OCI-LY3 (cell line): ENCODE measurements at regions not wholly inside any gene's neighbourhood (a gene's known extent, or its start where the extent isn't known, plus 50 kb on each side); places are given as distances from the start of the nearest gene placed in this dataset.
"Not testable (repeated sequence)": the region's sequence is repeated elsewhere in the genome, so short reads cannot be mapped to it uniquely, and the experiment has no call there.

Experiments used
- H2AFZ ChIP-seq: fragments of 200-600, 300-600 bp; shearing (Covaris generic); 2 replicates; pipeline ENCODE4 v1.6.0; 2014; ENCODE audit warnings: antibody characterized with exemption, low read depth, low read length
- H3K27ac ChIP-seq: fragments of 200-600, 300-600 bp; sonication (generic); 2 replicates; pipeline ENCODE4 v1.5.1; 2014; ENCODE audit warnings: mild to moderate bottlenecking, low read length, moderate library complexity, mixed read lengths
- H3K27me3 ChIP-seq: fragments of 200-600, 300-600 bp; sonication (generic); 2 replicates; pipeline ENCODE4 v1.6.1; 2014; ENCODE audit warnings: low read depth, low read length, mixed read lengths
- H3K36me3 ChIP-seq: fragments of 200-600, 300-600 bp; sonication (generic); replicated peaks from 2 replicates; pipeline ENCODE3; 2014; ENCODE audit warnings: low read depth, low read length, mixed read lengths
- H3K4me1 ChIP-seq: fragments of 300-600, 200-600 bp; sonication (generic); 2 replicates; pipeline ENCODE4 v1.6.1; 2014; ENCODE audit warnings: low read length, mixed read lengths
- H3K4me2 ChIP-seq: fragments of 200-600, 300-600 bp; sonication (generic); 2 replicates; pipeline ENCODE4 v1.6.1; 2014; ENCODE audit warnings: low read length, mixed read lengths
- H3K4me3 ChIP-seq: fragments of 300-600, 200-600 bp; sonication (generic); 2 replicates; pipeline ENCODE4 v1.5.1; 2014; ENCODE audit warnings: antibody characterized with exemption, mild to moderate bottlenecking, low read length, moderate library complexity
- H3K79me2 ChIP-seq: fragments of 300-600, 200-600 bp; shearing (Covaris generic); 2 replicates; pipeline ENCODE4 v1.6.1; 2014; ENCODE audit warnings: mild to moderate bottlenecking, low read length, mixed read lengths
- H3K9ac ChIP-seq: fragments of 300-600, 200-600 bp; shearing (Covaris generic); 2 replicates; pipeline ENCODE4 v1.6.0; 2014; ENCODE audit warnings: mild to moderate bottlenecking, low read length, moderate library complexity
- H3K9me3 ChIP-seq: fragments of 200-600, 300-600 bp; shearing (Covaris generic); 2 replicates; pipeline ENCODE4 v1.6.1; 2014; ENCODE audit warnings: low read length, mixed read lengths; ENCODE audit not compliant: insufficient read depth
- H4K20me1 ChIP-seq: fragments of 200-600, 300-600 bp; sonication (generic); 2 replicates; pipeline ENCODE4 v1.6.1; 2016; ENCODE audit warnings: low read length, mixed read lengths; ENCODE audit not compliant: insufficient read depth
- CTCF ChIP-seq: fragments of 200-600, 300-600 bp; sonication (generic); IDR thresholded peaks from 2 replicates; pipeline ENCODE4 v1.5.1; 2014; ENCODE audit warnings: antibody characterized with exemption, low read length, low read depth
- EZH2phosphoT487 ChIP-seq: fragments of 200-600 bp; shearing (Covaris generic); IDR thresholded peaks from 2 replicates; pipeline ENCODE4 v1.6.1; 2018; ENCODE audit warnings: antibody characterized with exemption, mixed run types, low read depth

- Histone ChIP-seq H3K79me2 (no peaks in the 10 kb centered on the region), H3K9ac (no peak overlapping the region), H3K4me3 (no peak overlapping the region), H3K9me3 (peaks cover 17% of the 10 kb centered on the region; the same call in 1 of the 2 replicates), H3K27me3 (no peaks in the 10 kb centered on the region), H3K4me1 (no peaks in the 10 kb centered on the region), H2AFZ (no peak overlapping the region), H3K36me3 (no peaks in the 10 kb centered on the region), H4K20me1 (no peaks in the 10 kb centered on the region), H3K4me2 (no peak overlapping the region), H3K27ac (no peak overlapping the region)
- no peak for TF ChIP-seq EZH2phosphoT487
These were observed 89.7 kb downstream of the PDHA2 start for GRCh38 chr4:95929448-95930064.

- H3K27ac ChIP-seq: no peak overlapping the region
- H2AFZ ChIP-seq: no peak overlapping the region
- H4K20me1 ChIP-seq: no peaks in the 10 kb centered on the region
- no peak for TF ChIP-seq EZH2phosphoT487
- no peak for TF ChIP-seq CTCF
- H3K4me3 ChIP-seq: no peak overlapping the region
- no peak overlapping the region for H3K9ac ChIP-seq
- no peaks in the 10 kb centered on the region for H3K27me3 ChIP-seq
- H3K36me3 ChIP-seq: no peaks in the 10 kb centered on the region
- no peaks in the 10 kb centered on the region for H3K79me2 ChIP-seq
- no peaks in the 10 kb centered on the region for H3K4me1 ChIP-seq
- H3K4me2 ChIP-seq: no peak overlapping the region
- H3K9me3 ChIP-seq: no peaks in the 10 kb centered on the region
These were observed 99.2 kb downstream of the PDHA2 start for GRCh38 chr4:95939141-95939540.

- H3K27ac ChIP-seq: no peak overlapping the region
- no peaks in the 10 kb centered on the region for H3K79me2 ChIP-seq
- no peaks in the 10 kb centered on the region for H3K36me3 ChIP-seq
- H3K9ac ChIP-seq: no peak overlapping the region
- TF ChIP-seq EZH2phosphoT487 (no peak), CTCF (no peak)
- no peak overlapping the region for H3K4me2 ChIP-seq
- no peak overlapping the region for H2AFZ ChIP-seq
- no peak overlapping the region for H3K4me3 ChIP-seq
- 0 out of 2 replicates have a peak, but pooled peaks cover 4% of the 10 kb centered on the region for H3K9me3 ChIP-seq
- H3K4me1 ChIP-seq: no peaks in the 10 kb centered on the region
- H3K27me3 ChIP-seq: no peaks in the 10 kb centered on the region
- H4K20me1 ChIP-seq: no peaks in the 10 kb centered on the region
These were observed 109.4 kb downstream of the PDHA2 start for GRCh38 chr4:95949136-95949765.

- no peaks in the 10 kb centered on the region for H3K36me3 ChIP-seq
- no peak overlapping the region for H2AFZ ChIP-seq
- no peaks in the 10 kb centered on the region for H3K79me2 ChIP-seq
- no peak overlapping the region for H3K4me2 ChIP-seq
- H3K4me1 ChIP-seq: no peaks in the 10 kb centered on the region
- TF ChIP-seq CTCF (no peak), EZH2phosphoT487 (no peak)
- no peaks in the 10 kb centered on the region for H3K27me3 ChIP-seq
- H3K9me3 ChIP-seq: 0 out of 2 replicates have a peak, but pooled peaks cover 4% of the 10 kb centered on the region
- no peak overlapping the region for H3K9ac ChIP-seq
- H3K4me3 ChIP-seq: no peak overlapping the region
- H4K20me1 ChIP-seq: no peaks in the 10 kb centered on the region
- H3K27ac ChIP-seq: no peak overlapping the region
These were observed 109.9 kb downstream of the PDHA2 start for GRCh38 chr4:95949808-95950207.

GRCh38 chr4:95952538-95952937, 112.6 kb downstream of the PDHA2 start:
- H4K20me1 ChIP-seq, H3K27me3 ChIP-seq, H3K36me3 ChIP-seq, H3K9ac ChIP-seq, H3K9me3 ChIP-seq, H3K27ac ChIP-seq, H3K4me1 ChIP-seq, H3K4me2 ChIP-seq, H2AFZ ChIP-seq, H3K4me3 ChIP-seq, H3K79me2 ChIP-seq: not testable (repeated sequence)
